ENCODE measurements at regions not wholly inside any gene's neighbourhood (a gene's known extent, or its start where the extent isn't known, plus 50 kb on each side); places are given as distances from the start of the nearest gene placed in this dataset.

- Histone ChIP-seq H3K4me1 (replicated peaks) (peaks cover 3% of the 10 kb centered on the region), H3K27ac (no peak overlapping the region), H3K4me3 (no peak overlapping the region), H3K27me3 (replicated peaks; ENCODE audit: insufficient read depth) (no peaks in the 10 kb centered on the region), H3K9me3 (no peaks in the 10 kb centered on the region), H3K36me3 (no peaks in the 10 kb centered on the region)
- 62% methylated on average over 1 of the region's 1 CpG for WGBS
- TF ChIP-seq POLR2AphosphoS5 (IDR thresholded peaks at IDR 0.05) (no peak), CTCF (IDR thresholded peaks at IDR 0.05) (peak in 1 of 4 experiments; percentile 9), POLR2A (IDR thresholded peaks at IDR 0.05) (no peak)
- intact Hi-C loops (cut with DNase I) = no loop called here
- no peak for DNase-seq (ENCODE audit: low spot score)
These were observed 155.5 kb upstream of the STARD13 start for GRCh38 chr13:33441015-33441414.

GRCh38 chr13:33445024-33445423 lies 159.5 kb upstream of the STARD13 start:
- Histone ChIP-seq H3K4me3 (no peak overlapping the region), H3K27me3 (replicated peaks; ENCODE audit: insufficient read depth) (no peaks in the 10 kb centered on the region), H3K9me3 (no peaks in the 10 kb centered on the region), H3K36me3 (no peaks in the 10 kb centered on the region), H3K27ac (no peak overlapping the region), H3K4me1 (replicated peaks) (peaks cover 3% of the 10 kb centered on the region)
- WGBS = 43% methylated on average over 1 of the region's 1 CpG
- no peak for DNase-seq (ENCODE audit: low spot score)
- intact Hi-C loops (cut with DNase I) = no loop called here
- TF ChIP-seq CTCF (IDR thresholded peaks at IDR 0.05) (no peak), POLR2A (IDR thresholded peaks at IDR 0.05) (no peak), POLR2AphosphoS5 (IDR thresholded peaks at IDR 0.05) (no peak)

- H3K4me3 ChIP-seq = no peak overlapping the region
- DNase-seq (ENCODE audit: low spot score) = no peak
- no peaks in the 10 kb centered on the region for H3K36me3 ChIP-seq
- TF ChIP-seq CTCF (IDR thresholded peaks at IDR 0.05) (no peak), POLR2AphosphoS5 (IDR thresholded peaks at IDR 0.05) (no peak), POLR2A (IDR thresholded peaks at IDR 0.05) (no peak)
- H3K27ac ChIP-seq = no peak overlapping the region
- no peaks in the 10 kb centered on the region for H3K9me3 ChIP-seq
- intact Hi-C loops (cut with DNase I) = no loop called here
- H3K27me3 ChIP-seq (replicated peaks; ENCODE audit: insufficient read depth) = no peaks in the 10 kb centered on the region
- 37% methylated on average over 4 of the region's 4 CpGs for WGBS
- peaks cover 3% of the 10 kb centered on the region for H3K4me1 ChIP-seq (replicated peaks)
These were observed 159.9 kb upstream of the STARD13 start for GRCh38 chr13:33445476-33445875.

GRCh38 chr13:33446821-33447725 lies 161.5 kb upstream of the STARD13 start:
- H3K9me3 ChIP-seq = no peaks in the 10 kb centered on the region
- H3K27ac ChIP-seq = peak overlapping the region in 1 of 2 donors; percentile 20
- WGBS = 24% methylated on average over 5 of the region's 5 CpGs
- H3K4me1 ChIP-seq (replicated peaks) = peaks cover 3% of the 10 kb centered on the region
- H3K36me3 ChIP-seq = no peaks in the 10 kb centered on the region
- intact Hi-C loops (cut with DNase I) = no loop called here
- no peaks in the 10 kb centered on the region for H3K27me3 ChIP-seq (replicated peaks; ENCODE audit: insufficient read depth)
- no peak overlapping the region for H3K4me3 ChIP-seq
- DNase-seq (ENCODE audit: low spot score) = peak; percentile 68
- no peak for TF ChIP-seq CTCF (IDR thresholded peaks at IDR 0.05)
- peak; percentile 62 for TF ChIP-seq POLR2AphosphoS5 (IDR thresholded peaks at IDR 0.05)

GRCh38 chr13:33448889-33449288 lies 163.3 kb upstream of the STARD13 start:
- Histone ChIP-seq H3K4me1 (replicated peaks) (peaks cover 3% of the 10 kb centered on the region), H3K27me3 (replicated peaks; ENCODE audit: insufficient read depth) (no peaks in the 10 kb centered on the region), H3K36me3 (no peaks in the 10 kb centered on the region), H3K9me3 (no peaks in the 10 kb centered on the region), H3K4me3 (no peak overlapping the region), H3K27ac (no peak overlapping the region)
- DNase-seq (ENCODE audit: low spot score) = no peak
- intact Hi-C loops (cut with DNase I) = no loop called here
- 81% methylated on average over 1 of the region's 1 CpG for WGBS
- TF ChIP-seq POLR2A (IDR thresholded peaks at IDR 0.05) (no peak), CTCF (IDR thresholded peaks at IDR 0.05) (no peak), POLR2AphosphoS5 (IDR thresholded peaks at IDR 0.05) (no peak)
